CD14-positive monocyte (primary cell): ENCODE measurements at regions not wholly inside any gene's neighbourhood (a gene's known extent, or its start where the extent isn't known, plus 50 kb on each side); places are given as distances from the start of the nearest gene placed in this dataset.

Experiments used
- DNase-seq, 3 donors: peaks; one replicate each; pipeline ENCODE4 v3.0.0-alpha.2; 2011 to 2022
- H2AFZ ChIP-seq: 2 replicates; pipeline ENCODE4 v1.6.0; 2012; ENCODE audit warnings: mild to moderate bottlenecking, low read depth, low read length, inconsistent platforms; ENCODE audit not compliant: insufficient read depth, poor library complexity, severe bottlenecking
- H3K27ac ChIP-seq, 2 donors: 1 replicate in 1 of 2; 2 replicates in 1 of 2; pipeline ENCODE4 v1.5.1; 2012 to 2013; ENCODE audit warnings: low read length in 2 of 2, control low read depth in 1 of 2, inconsistent platforms in 1 of 2, low read depth in 1 of 2, mild to moderate bottlenecking in 1 of 2
- H3K27me3 ChIP-seq, 2 donors: one replicate each; pipeline versions ENCODE4 v1.6.0 to v1.6.1; 2011 to 2013; ENCODE audit warnings: low read length in 2 of 2; ENCODE audit not compliant: control insufficient read depth in 2 of 2, insufficient read depth in 2 of 2
- H3K36me3 ChIP-seq, 2 donors: replicated peaks in 1 of 2; 1 replicate in 1 of 2; 2 replicates in 1 of 2; pipeline versions ENCODE4 v1.5.1 to v1.6.1; 2012 to 2013; ENCODE audit warnings: low read length in 2 of 2, control low read depth in 1 of 2, inconsistent platforms in 1 of 2, mild to moderate bottlenecking in 1 of 2; ENCODE audit not compliant: insufficient read depth in 2 of 2, control insufficient read depth in 1 of 2
- H3K4me1 ChIP-seq, 2 donors: 1 replicate in 1 of 2; 2 replicates in 1 of 2; pipeline versions ENCODE4 v1.5.1 to v1.6.1; 2012 to 2013; ENCODE audit warnings: low read length in 2 of 2, control low read depth in 1 of 2, inconsistent platforms in 1 of 2, mild to moderate bottlenecking in 1 of 2, moderate library complexity in 1 of 2; ENCODE audit not compliant: insufficient read depth in 2 of 2, control insufficient read depth in 1 of 2
- H3K4me2 ChIP-seq: replicated peaks from 2 replicates; pipeline ENCODE3; 2012; ENCODE audit warnings: low read length, moderate library complexity, mild to moderate bottlenecking; ENCODE audit not compliant: poor library complexity, severe bottlenecking; ENCODE audit errors: extremely low read depth
- H3K4me3 ChIP-seq, 3 experiments: fragments of 200-600 bp in 1 of 3; sonication (generic) in 1 of 3; replicated peaks in 1 of 3; 1 replicate in 2 of 3; 2 replicates in 1 of 3; pipeline ENCODE4 v1.5.1; 2011 to 2013; ENCODE audit warnings: low read length in 3 of 3, mild to moderate bottlenecking in 3 of 3, control low read depth in 2 of 3, low read depth in 2 of 3, inconsistent platforms in 1 of 3, moderate library complexity in 1 of 3
- H3K79me2 ChIP-seq: 2 replicates; pipeline ENCODE4 v1.6.0; 2012; ENCODE audit warnings: mild to moderate bottlenecking, control low read depth, inconsistent platforms, low read length, moderate library complexity; ENCODE audit not compliant: insufficient read depth
- H3K9ac ChIP-seq: 2 replicates; pipeline ENCODE4 v1.6.0; 2017; ENCODE audit warnings: low read length, mild to moderate bottlenecking; ENCODE audit not compliant: insufficient read depth, poor library complexity, severe bottlenecking
- H3K9me3 ChIP-seq, 2 donors: replicated peaks in 1 of 2; 1 replicate in 1 of 2; 2 replicates in 1 of 2; pipeline versions ENCODE4 v1.5.1 to v1.6.1; 2012 to 2013; ENCODE audit warnings: low read length in 2 of 2, control low read depth in 1 of 2; ENCODE audit not compliant: control insufficient read depth in 1 of 2, insufficient read depth in 1 of 2
- H4K20me1 ChIP-seq: 2 replicates; pipeline ENCODE4 v1.6.0; 2012; ENCODE audit warnings: mild to moderate bottlenecking, low read length, control low read depth, moderate library complexity; ENCODE audit not compliant: insufficient read depth
- H3K27ac Mint-ChIP-seq, 7 donors: one replicate each; pipeline ENCODE4 v1.8.0; 2020; ENCODE audit warnings: mild to moderate bottlenecking in 7 of 7, mixed read lengths in 7 of 7, moderate library complexity in 6 of 7, inconsistent platforms in 2 of 7
- H3K27me3 Mint-ChIP-seq, 3 donors: one replicate each; pipeline ENCODE4 v1.8.0; 2021 to 2022; ENCODE audit warnings: low read depth in 3 of 3, mild to moderate bottlenecking in 3 of 3, mixed read lengths in 3 of 3, moderate library complexity in 3 of 3, inconsistent platforms in 1 of 3
- H3K36me3 Mint-ChIP-seq, 2 donors: one replicate each; pipeline ENCODE4 v1.8.0; 2020; ENCODE audit warnings: mixed read lengths in 2 of 2, inconsistent platforms in 1 of 2, mild to moderate bottlenecking in 1 of 2
- H3K4me1 Mint-ChIP-seq: one replicate; pipeline ENCODE4 v1.8.0; 2020; ENCODE audit warnings: mild to moderate bottlenecking, mixed read lengths
- H3K4me3 Mint-ChIP-seq, 2 donors: one replicate each; pipeline ENCODE4 v1.8.0; 2020; ENCODE audit warnings: mild to moderate bottlenecking in 2 of 2, mixed read lengths in 2 of 2, moderate library complexity in 1 of 2
- H3K9me3 Mint-ChIP-seq, 7 donors: one replicate each; pipeline ENCODE4 v1.8.0; 2020 to 2022; ENCODE audit warnings: mixed read lengths in 7 of 7, mild to moderate bottlenecking in 6 of 7, moderate library complexity in 6 of 7, inconsistent platforms in 2 of 7
- WGBS: methylation state at CpG from one replicate; pipeline ENCODE4 v1.1.5; 2013; ENCODE audit warnings: missing lambda C conversion rate; ENCODE audit not compliant: insufficient coverage; 5-methylcytosine and 5-hydroxymethylcytosine counted together
- intact Hi-C, 2 donors: fragments of 100-400 bp; cut with micrococcal nuclease; formaldehyde crosslinking; loops; one replicate each; pipeline versions ENCODE4 v1.15.0 to v1.15.1; 2023
- TF ChIP-seq, protein P1 (sequence below): fragments of 200-600 bp; IDR thresholded peaks from one replicate; pipeline ENCODE4 v1.8.0; 2022; ENCODE audit warnings: antibody characterized with exemption, mild to moderate bottlenecking

DNA sequence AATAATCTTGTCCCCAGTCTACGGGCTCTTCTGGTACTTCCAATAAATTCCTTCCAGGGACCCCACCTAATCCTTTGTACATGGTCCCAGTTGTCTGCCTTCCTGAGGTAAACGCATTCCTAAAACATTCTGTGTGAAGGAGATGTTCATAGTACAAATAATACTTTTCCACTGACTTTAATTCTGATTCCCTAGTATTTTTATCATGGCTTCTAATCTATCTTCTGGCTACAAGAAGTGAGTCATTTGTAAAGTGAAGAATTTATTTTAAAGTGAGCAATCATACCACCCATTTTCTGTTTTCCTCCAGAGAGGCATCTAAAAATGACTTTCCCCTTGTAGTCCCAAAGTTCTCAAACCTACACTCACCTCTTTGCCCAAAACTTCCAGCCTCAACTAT is 65.9 kb upstream of the NUDT4 start:
- Histone ChIP-seq H4K20me1 (no peaks in the 10 kb centered on the region), H3K4me3 (no peak overlapping the region), H3K4me1 (no peaks in the 10 kb centered on the region), H3K9me3 (no peaks in the 10 kb centered on the region), H3K27ac (no peak overlapping the region), H2AFZ (no peak overlapping the region), H3K9ac (no peak overlapping the region), H3K27me3 (no peaks in the 10 kb centered on the region), H3K4me2 (no peak overlapping the region), H3K79me2 (no peaks in the 10 kb centered on the region), H3K36me3 (no peaks in the 10 kb centered on the region)
- H3K27ac Mint-ChIP-seq, result no peak overlapping the region
- H3K4me3 Mint-ChIP-seq, result no peak overlapping the region
- H3K9me3 Mint-ChIP-seq, result peaks cover 0 to 7% (median 4%) of the 10 kb centered on the region in 7 donors
- no peak for DNase-seq
- no peaks in the 10 kb centered on the region for H3K4me1 Mint-ChIP-seq
- TF ChIP-seq, protein P1, sequence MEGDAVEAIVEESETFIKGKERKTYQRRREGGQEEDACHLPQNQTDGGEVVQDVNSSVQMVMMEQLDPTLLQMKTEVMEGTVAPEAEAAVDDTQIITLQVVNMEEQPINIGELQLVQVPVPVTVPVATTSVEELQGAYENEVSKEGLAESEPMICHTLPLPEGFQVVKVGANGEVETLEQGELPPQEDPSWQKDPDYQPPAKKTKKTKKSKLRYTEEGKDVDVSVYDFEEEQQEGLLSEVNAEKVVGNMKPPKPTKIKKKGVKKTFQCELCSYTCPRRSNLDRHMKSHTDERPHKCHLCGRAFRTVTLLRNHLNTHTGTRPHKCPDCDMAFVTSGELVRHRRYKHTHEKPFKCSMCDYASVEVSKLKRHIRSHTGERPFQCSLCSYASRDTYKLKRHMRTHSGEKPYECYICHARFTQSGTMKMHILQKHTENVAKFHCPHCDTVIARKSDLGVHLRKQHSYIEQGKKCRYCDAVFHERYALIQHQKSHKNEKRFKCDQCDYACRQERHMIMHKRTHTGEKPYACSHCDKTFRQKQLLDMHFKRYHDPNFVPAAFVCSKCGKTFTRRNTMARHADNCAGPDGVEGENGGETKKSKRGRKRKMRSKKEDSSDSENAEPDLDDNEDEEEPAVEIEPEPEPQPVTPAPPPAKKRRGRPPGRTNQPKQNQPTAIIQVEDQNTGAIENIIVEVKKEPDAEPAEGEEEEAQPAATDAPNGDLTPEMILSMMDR, result no peak
- peaks cover 2 to 6% (median 4%) of the 10 kb centered on the region in 3 donors for H3K27me3 Mint-ChIP-seq
- intact Hi-C loops, result no loop called here
- no peaks in the 10 kb centered on the region for H3K36me3 Mint-ChIP-seq
- WGBS, result no CpG with 5 or more reads among the region's 2 CpGs

DNA sequence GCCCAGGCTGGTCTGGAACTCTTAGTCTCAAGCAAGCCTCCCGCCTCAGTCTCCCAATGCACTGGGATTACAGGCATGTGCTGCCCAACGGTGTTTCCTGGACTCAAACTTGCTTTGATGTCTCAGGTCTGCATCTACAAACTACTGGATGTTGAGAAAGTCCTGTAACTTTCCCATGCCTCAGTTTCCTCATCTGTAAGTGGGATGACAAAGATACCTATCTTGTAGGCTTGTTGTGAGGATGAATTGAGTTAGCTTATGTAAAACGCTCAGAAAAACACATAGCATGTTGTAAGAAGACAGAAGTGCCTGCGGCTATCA is 63.6 kb upstream of the NUDT4 start:
- Histone ChIP-seq H3K27ac (no peak overlapping the region), H3K4me2 (no peak overlapping the region), H4K20me1 (no peaks in the 10 kb centered on the region), H3K36me3 (no peaks in the 10 kb centered on the region), H3K9me3 (no peaks in the 10 kb centered on the region), H3K4me1 (no peaks in the 10 kb centered on the region), H3K79me2 (no peaks in the 10 kb centered on the region), H3K27me3 (no peaks in the 10 kb centered on the region), H2AFZ (no peak overlapping the region), H3K4me3 (no peak overlapping the region), H3K9ac (no peak overlapping the region)
- H3K9me3 Mint-ChIP-seq, result peaks cover 0 to 5% (median 0%) of the 10 kb centered on the region in 7 donors
- no peak overlapping the region for H3K27ac Mint-ChIP-seq
- intact Hi-C loops, result no loop called here
- DNase-seq, result no peak
- H3K27me3 Mint-ChIP-seq, result peaks cover 0 to 4% (median 2%) of the 10 kb centered on the region in 3 donors
- H3K4me3 Mint-ChIP-seq, result no peak overlapping the region
- TF ChIP-seq, protein P1, result no peak
- 94% methylated on average over 2 of the region's 4 CpGs for WGBS
- no peaks in the 10 kb centered on the region for H3K36me3 Mint-ChIP-seq
- peaks cover 2% of the 10 kb centered on the region for H3K4me1 Mint-ChIP-seq
